ENCODE measurements at regions not wholly inside any gene's neighbourhood (a gene's known extent, or its start where the extent isn't known, plus 50 kb on each side); places are given as distances from the start of the nearest gene placed in this dataset.

DNA sequence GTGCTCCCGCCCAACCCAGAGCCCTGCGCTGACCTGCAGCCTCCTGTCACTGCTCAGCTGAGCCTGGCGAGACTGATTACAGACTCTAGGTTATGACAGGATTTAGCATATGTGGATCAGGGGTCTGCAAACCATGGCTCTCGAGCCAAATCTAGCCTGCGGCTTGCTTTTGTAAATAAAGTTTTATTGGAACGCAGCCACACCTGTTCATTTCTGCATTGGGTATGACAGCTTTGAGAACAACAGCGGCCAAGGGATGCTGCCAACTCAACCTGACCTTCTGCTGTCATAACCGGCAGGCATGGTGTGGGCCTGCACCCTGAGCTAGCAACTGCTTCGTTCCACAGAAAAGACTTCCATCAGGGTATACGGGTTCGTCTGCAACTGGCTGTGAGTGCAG lies 50.5 kb upstream of the IQSEC1 start:
- no peak for DNase-seq
- intact Hi-C loops (cut with DNase I; ENCODE audit: low total_unique reads): no loop called here
- no peaks in the 10 kb centered on the region for H3K4me1 ChIP-seq
- no peak overlapping the region for H3K4me3 ChIP-seq
- H3K36me3 ChIP-seq (ENCODE audit: low read depth, missing control alignments): no peaks in the 10 kb centered on the region
- no peaks in the 10 kb centered on the region for H3K9me3 ChIP-seq
- TF ChIP-seq POLR2A (IDR thresholded peaks at IDR 0.05): no peak
- TF ChIP-seq, protein P1, sequence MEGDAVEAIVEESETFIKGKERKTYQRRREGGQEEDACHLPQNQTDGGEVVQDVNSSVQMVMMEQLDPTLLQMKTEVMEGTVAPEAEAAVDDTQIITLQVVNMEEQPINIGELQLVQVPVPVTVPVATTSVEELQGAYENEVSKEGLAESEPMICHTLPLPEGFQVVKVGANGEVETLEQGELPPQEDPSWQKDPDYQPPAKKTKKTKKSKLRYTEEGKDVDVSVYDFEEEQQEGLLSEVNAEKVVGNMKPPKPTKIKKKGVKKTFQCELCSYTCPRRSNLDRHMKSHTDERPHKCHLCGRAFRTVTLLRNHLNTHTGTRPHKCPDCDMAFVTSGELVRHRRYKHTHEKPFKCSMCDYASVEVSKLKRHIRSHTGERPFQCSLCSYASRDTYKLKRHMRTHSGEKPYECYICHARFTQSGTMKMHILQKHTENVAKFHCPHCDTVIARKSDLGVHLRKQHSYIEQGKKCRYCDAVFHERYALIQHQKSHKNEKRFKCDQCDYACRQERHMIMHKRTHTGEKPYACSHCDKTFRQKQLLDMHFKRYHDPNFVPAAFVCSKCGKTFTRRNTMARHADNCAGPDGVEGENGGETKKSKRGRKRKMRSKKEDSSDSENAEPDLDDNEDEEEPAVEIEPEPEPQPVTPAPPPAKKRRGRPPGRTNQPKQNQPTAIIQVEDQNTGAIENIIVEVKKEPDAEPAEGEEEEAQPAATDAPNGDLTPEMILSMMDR (IDR thresholded peaks at IDR 0.05): no peak
- H3K27me3 ChIP-seq: no peaks in the 10 kb centered on the region
- H3K27ac ChIP-seq: no peak overlapping the region
- 91 to 95% methylated on average over 11 of the region's 11 CpGs for WGBS, 2 donors

- intact Hi-C loops (cut with DNase I; ENCODE audit: low total_unique reads): no loop called here
- Histone ChIP-seq H3K36me3 (ENCODE audit: low read depth, missing control alignments) (no peaks in the 10 kb centered on the region), H3K4me3 (no peak overlapping the region), H3K27ac (no peak overlapping the region), H3K4me1 (no peaks in the 10 kb centered on the region), H3K27me3 (no peaks in the 10 kb centered on the region), H3K9me3 (no peaks in the 10 kb centered on the region)
- WGBS, 2 donors: 77 to 80% methylated on average over 8 to 10 of the region's 10 CpGs
- DNase-seq: no peak
- TF ChIP-seq POLR2A (IDR thresholded peaks at IDR 0.05): no peak
- TF ChIP-seq, protein P1 (IDR thresholded peaks at IDR 0.05): no peak
Observed at GRCh38 chr3:13123013-13123654, 49.9 kb upstream of the IQSEC1 start.

Measured in testis (tissue), 2 donors.